ENCODE measurements at regions not wholly inside any gene's neighbourhood (a gene's known extent, or its start where the extent isn't known, plus 50 kb on each side); places are given as distances from the start of the nearest gene placed in this dataset.

- no peak for DNase-seq (ENCODE audit: low read depth)
- no peak for TF ChIP-seq CTCF (IDR thresholded peaks at IDR 0.05; ENCODE audit: insufficient read depth, low read length)
Observed at GRCh38 chr3:106931904-106932303, 445.3 kb upstream of the CCDC54 start.

GRCh38 chr3:106936337-106936736 is 440.9 kb upstream of the CCDC54 start:
- no peak for DNase-seq (ENCODE audit: low read depth)
- H3K4me3 ChIP-seq (ENCODE audit: low read depth, low read length) = no peak overlapping the region

More at GRCh38 chr3:106931904-106932303, 445.3 kb upstream of the CCDC54 start:
- no peak overlapping the region for H3K4me3 ChIP-seq (ENCODE audit: low read depth, low read length)

GRCh38 chr3:106942051-106942450 is 435.2 kb upstream of the CCDC54 start:
- DNase-seq (ENCODE audit: low read depth) = no peak
- H3K4me3 ChIP-seq (ENCODE audit: low read depth, low read length) = no peak overlapping the region
- TF ChIP-seq CTCF (IDR thresholded peaks at IDR 0.05; ENCODE audit: insufficient read depth, low read length) = no peak

More at GRCh38 chr3:106936337-106936736, 440.9 kb upstream of the CCDC54 start:
- TF ChIP-seq CTCF (IDR thresholded peaks at IDR 0.05; ENCODE audit: insufficient read depth, low read length) = no peak

- TF ChIP-seq CTCF (IDR thresholded peaks at IDR 0.05; ENCODE audit: insufficient read depth, low read length) = no peak
- no peak overlapping the region for H3K4me3 ChIP-seq (ENCODE audit: low read depth, low read length)
- DNase-seq (ENCODE audit: low read depth) = peak; percentile 26
Observed at GRCh38 chr3:106943071-106943470, 434.2 kb upstream of the CCDC54 start.

- no peak for TF ChIP-seq CTCF (IDR thresholded peaks at IDR 0.05; ENCODE audit: insufficient read depth, low read length)
- H3K4me3 ChIP-seq (ENCODE audit: low read depth, low read length) = no peak overlapping the region
- DNase-seq (ENCODE audit: low read depth) = peak; percentile 35
Observed at GRCh38 chr3:106945435-106945834, 431.8 kb upstream of the CCDC54 start.

GRCh38 chr3:106946866-106947265 is 430.4 kb upstream of the CCDC54 start:
- no peak for DNase-seq (ENCODE audit: low read depth)
- TF ChIP-seq CTCF (IDR thresholded peaks at IDR 0.05; ENCODE audit: insufficient read depth, low read length) = no peak
- no peak overlapping the region for H3K4me3 ChIP-seq (ENCODE audit: low read depth, low read length)

GRCh38 chr3:106957029-106957428 is 420.2 kb upstream of the CCDC54 start:
- no peak overlapping the region for H3K4me3 ChIP-seq (ENCODE audit: low read depth, low read length)
- DNase-seq (ENCODE audit: low read depth) = peak; percentile 34
- no peak for TF ChIP-seq CTCF (IDR thresholded peaks at IDR 0.05; ENCODE audit: insufficient read depth, low read length)
